ENCODE measurements at regions not wholly inside any gene's neighbourhood (a gene's known extent, or its start where the extent isn't known, plus 50 kb on each side); places are given as distances from the start of the nearest gene placed in this dataset.

GRCh38 chr5:136629125-136629792 lies 263.9 kb upstream of the TRPC7 start:
- Histone ChIP-seq H3K36me3 (replicated peaks in 1 of 2; ENCODE audit: control extremely low read depth in 1 of 2, control insufficient read depth in 1 of 2, extremely low read depth in 1 of 2, insufficient read depth in 2 of 2, low read length in 1 of 2) (no peaks in the 10 kb centered on the region), H3K4me1 (ENCODE audit: control insufficient read depth in 2 of 2, insufficient read depth in 2 of 2, low read length in 2 of 2) (no peaks in the 10 kb centered on the region), H3K27ac (ENCODE audit: low read length in 2 of 2) (no peak overlapping the region), H3K79me2 (ENCODE audit: control insufficient read depth, insufficient read depth, low read length) (no peaks in the 10 kb centered on the region), H4K20me1 (ENCODE audit: control insufficient read depth, insufficient read depth, low read length, poor library complexity, severe bottlenecking) (no peaks in the 10 kb centered on the region), H3K9me3 (ENCODE audit: control extremely low read depth in 1 of 3, control insufficient read depth in 2 of 3, insufficient read depth in 1 of 3, low read length in 2 of 3) (peaks cover 0 to 9% (median 0%) of the 10 kb centered on the region in 3 donors), H3K9ac (ENCODE audit: low read length) (no peak overlapping the region), H3K4me2 (replicated peaks; ENCODE audit: low read depth, low read length, poor library complexity, severe bottlenecking) (no peak overlapping the region), H3K27me3 (replicated peaks in 1 of 4; ENCODE audit: control extremely low read depth in 1 of 4, control insufficient read depth in 3 of 4, insufficient read depth in 4 of 4, low read length in 3 of 4) (no peaks in the 10 kb centered on the region), H2AFZ (ENCODE audit: insufficient read depth, low read depth, low read length, poor library complexity, severe bottlenecking) (no peak overlapping the region), H3K4me3 (ENCODE audit: control extremely low read depth in 1 of 5, extremely low read depth in 1 of 5, insufficient read depth in 1 of 5, low read depth in 2 of 5, low read length in 4 of 5) (no peak overlapping the region)
- Mint-ChIP-seq H3K9me3 (ENCODE audit: insufficient read depth) (no peaks in the 10 kb centered on the region), H3K27me3 (no peaks in the 10 kb centered on the region), H3K4me1 (no peaks in the 10 kb centered on the region), H3K27ac (no peak overlapping the region), H3K4me3 (no peak overlapping the region)
- ChIA-PET POLR2A (no interaction called here), CTCF (no interaction called here)
- TF ChIP-seq, protein P1, sequence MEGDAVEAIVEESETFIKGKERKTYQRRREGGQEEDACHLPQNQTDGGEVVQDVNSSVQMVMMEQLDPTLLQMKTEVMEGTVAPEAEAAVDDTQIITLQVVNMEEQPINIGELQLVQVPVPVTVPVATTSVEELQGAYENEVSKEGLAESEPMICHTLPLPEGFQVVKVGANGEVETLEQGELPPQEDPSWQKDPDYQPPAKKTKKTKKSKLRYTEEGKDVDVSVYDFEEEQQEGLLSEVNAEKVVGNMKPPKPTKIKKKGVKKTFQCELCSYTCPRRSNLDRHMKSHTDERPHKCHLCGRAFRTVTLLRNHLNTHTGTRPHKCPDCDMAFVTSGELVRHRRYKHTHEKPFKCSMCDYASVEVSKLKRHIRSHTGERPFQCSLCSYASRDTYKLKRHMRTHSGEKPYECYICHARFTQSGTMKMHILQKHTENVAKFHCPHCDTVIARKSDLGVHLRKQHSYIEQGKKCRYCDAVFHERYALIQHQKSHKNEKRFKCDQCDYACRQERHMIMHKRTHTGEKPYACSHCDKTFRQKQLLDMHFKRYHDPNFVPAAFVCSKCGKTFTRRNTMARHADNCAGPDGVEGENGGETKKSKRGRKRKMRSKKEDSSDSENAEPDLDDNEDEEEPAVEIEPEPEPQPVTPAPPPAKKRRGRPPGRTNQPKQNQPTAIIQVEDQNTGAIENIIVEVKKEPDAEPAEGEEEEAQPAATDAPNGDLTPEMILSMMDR (IDR thresholded peaks at IDR 0.05) = no peak
- TF ChIP-seq EZH2 (IDR thresholded peaks at IDR 0.05; ENCODE audit: borderline replicate concordance, insufficient read depth, low read depth, low read length, poor library complexity, severe bottlenecking) = no peak
- 83% methylated on average over 10 of the region's 10 CpGs for WGBS (ENCODE audit: insufficient coverage)
- intact Hi-C loops (cut with micrococcal nuclease) = no loop called here
- no peak for ATAC-seq (ENCODE audit: low read depth)
- DNase-seq = no peak

DNA sequence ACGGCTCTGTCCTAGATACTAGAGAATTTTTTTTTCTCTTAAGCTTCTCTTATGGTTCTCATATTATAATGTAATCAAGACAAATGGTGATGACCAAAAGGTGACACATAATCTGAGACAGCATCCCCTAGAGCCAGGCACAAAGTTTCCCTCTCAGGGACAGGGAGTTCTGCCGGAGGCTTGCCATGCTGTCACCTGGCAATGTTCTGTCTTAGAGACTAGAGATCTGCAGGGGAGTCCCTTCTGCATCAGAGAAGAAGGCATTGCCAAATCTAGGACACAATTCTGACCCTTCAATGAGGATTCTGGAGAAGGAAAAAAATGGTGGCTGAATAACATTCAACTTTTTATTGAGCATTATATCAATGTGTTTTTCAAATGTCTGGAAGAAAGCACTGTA lies 261.2 kb upstream of the TRPC7 start:
- no peaks in the 10 kb centered on the region for H3K4me1 ChIP-seq (ENCODE audit: control insufficient read depth in 2 of 2, insufficient read depth in 2 of 2, low read length in 2 of 2)
- no peak for TF ChIP-seq EZH2 (IDR thresholded peaks at IDR 0.05; ENCODE audit: borderline replicate concordance, insufficient read depth, low read depth, low read length, poor library complexity, severe bottlenecking)
- TF ChIP-seq, protein P1 (IDR thresholded peaks at IDR 0.05) = no peak
- H3K9me3 ChIP-seq (ENCODE audit: control extremely low read depth in 1 of 3, control insufficient read depth in 2 of 3, insufficient read depth in 1 of 3, low read length in 2 of 3) = peaks cover 0 to 9% (median 0%) of the 10 kb centered on the region in 3 donors
- Mint-ChIP-seq H3K27me3 (no peaks in the 10 kb centered on the region), H3K27ac (no peak overlapping the region), H3K9me3 (ENCODE audit: insufficient read depth) (no peaks in the 10 kb centered on the region), H3K4me3 (no peak overlapping the region), H3K4me1 (no peaks in the 10 kb centered on the region)
- POLR2A ChIA-PET = no interaction called here
- H3K79me2 ChIP-seq (ENCODE audit: control insufficient read depth, insufficient read depth, low read length) = no peaks in the 10 kb centered on the region
- no peak overlapping the region for H2AFZ ChIP-seq (ENCODE audit: insufficient read depth, low read depth, low read length, poor library complexity, severe bottlenecking)
- DNase-seq = no peak
- H3K4me3 ChIP-seq (ENCODE audit: control extremely low read depth in 1 of 5, extremely low read depth in 1 of 5, insufficient read depth in 1 of 5, low read depth in 2 of 5, low read length in 4 of 5) = no peak overlapping the region
- no peak for ATAC-seq (ENCODE audit: low read depth)
- H3K4me2 ChIP-seq (replicated peaks; ENCODE audit: low read depth, low read length, poor library complexity, severe bottlenecking) = no peak overlapping the region
- CTCF ChIA-PET = no interaction called here
- no peaks in the 10 kb centered on the region for H4K20me1 ChIP-seq (ENCODE audit: control insufficient read depth, insufficient read depth, low read length, poor library complexity, severe bottlenecking)
- no peaks in the 10 kb centered on the region for H3K27me3 ChIP-seq (replicated peaks in 1 of 4; ENCODE audit: control extremely low read depth in 1 of 4, control insufficient read depth in 3 of 4, insufficient read depth in 4 of 4, low read length in 3 of 4)
- no peak overlapping the region for H3K27ac ChIP-seq (ENCODE audit: low read length in 2 of 2)
- H3K9ac ChIP-seq (ENCODE audit: low read length) = no peak overlapping the region
- intact Hi-C loops (cut with micrococcal nuclease) = no loop called here
- H3K36me3 ChIP-seq (replicated peaks in 1 of 2; ENCODE audit: control extremely low read depth in 1 of 2, control insufficient read depth in 1 of 2, extremely low read depth in 1 of 2, insufficient read depth in 2 of 2, low read length in 1 of 2) = no peaks in the 10 kb centered on the region
- WGBS (ENCODE audit: insufficient coverage) = 100% methylated on average over 1 of the region's 2 CpGs
